ENCODE measurements at regions not wholly inside any gene's neighbourhood (a gene's known extent, or its start where the extent isn't known, plus 50 kb on each side); places are given as distances from the start of the nearest gene placed in this dataset.

DNA sequence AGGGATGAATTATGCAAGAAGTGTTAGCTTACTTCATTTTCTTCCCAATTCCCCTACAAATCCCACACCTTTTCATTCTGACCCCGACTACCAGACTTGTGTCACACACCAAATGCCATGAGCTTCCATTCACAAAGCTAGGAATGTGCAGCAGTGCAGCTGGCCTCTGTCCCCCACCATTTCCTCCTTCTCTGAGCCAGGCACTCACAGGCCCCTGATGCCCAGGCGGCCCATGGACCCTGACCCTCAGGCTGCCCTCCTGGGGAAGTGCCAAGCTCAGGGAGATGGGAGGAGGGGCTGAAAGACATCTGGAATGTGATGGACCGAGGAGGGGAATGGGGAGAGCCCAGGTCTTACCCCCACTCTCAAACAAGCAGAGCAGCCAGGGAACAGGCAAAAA lies 67.0 kb upstream of the BCOR start:
- DNase-seq (ENCODE audit: low read depth) = no peak
- TF ChIP-seq, protein P1, sequence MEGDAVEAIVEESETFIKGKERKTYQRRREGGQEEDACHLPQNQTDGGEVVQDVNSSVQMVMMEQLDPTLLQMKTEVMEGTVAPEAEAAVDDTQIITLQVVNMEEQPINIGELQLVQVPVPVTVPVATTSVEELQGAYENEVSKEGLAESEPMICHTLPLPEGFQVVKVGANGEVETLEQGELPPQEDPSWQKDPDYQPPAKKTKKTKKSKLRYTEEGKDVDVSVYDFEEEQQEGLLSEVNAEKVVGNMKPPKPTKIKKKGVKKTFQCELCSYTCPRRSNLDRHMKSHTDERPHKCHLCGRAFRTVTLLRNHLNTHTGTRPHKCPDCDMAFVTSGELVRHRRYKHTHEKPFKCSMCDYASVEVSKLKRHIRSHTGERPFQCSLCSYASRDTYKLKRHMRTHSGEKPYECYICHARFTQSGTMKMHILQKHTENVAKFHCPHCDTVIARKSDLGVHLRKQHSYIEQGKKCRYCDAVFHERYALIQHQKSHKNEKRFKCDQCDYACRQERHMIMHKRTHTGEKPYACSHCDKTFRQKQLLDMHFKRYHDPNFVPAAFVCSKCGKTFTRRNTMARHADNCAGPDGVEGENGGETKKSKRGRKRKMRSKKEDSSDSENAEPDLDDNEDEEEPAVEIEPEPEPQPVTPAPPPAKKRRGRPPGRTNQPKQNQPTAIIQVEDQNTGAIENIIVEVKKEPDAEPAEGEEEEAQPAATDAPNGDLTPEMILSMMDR (IDR thresholded peaks at IDR 0.05; ENCODE audit: control insufficient read depth, extremely low read depth, insufficient read depth) = no peak
- H3K4me3 ChIP-seq (ENCODE audit: low read depth, low read length) = no peak overlapping the region

DNA sequence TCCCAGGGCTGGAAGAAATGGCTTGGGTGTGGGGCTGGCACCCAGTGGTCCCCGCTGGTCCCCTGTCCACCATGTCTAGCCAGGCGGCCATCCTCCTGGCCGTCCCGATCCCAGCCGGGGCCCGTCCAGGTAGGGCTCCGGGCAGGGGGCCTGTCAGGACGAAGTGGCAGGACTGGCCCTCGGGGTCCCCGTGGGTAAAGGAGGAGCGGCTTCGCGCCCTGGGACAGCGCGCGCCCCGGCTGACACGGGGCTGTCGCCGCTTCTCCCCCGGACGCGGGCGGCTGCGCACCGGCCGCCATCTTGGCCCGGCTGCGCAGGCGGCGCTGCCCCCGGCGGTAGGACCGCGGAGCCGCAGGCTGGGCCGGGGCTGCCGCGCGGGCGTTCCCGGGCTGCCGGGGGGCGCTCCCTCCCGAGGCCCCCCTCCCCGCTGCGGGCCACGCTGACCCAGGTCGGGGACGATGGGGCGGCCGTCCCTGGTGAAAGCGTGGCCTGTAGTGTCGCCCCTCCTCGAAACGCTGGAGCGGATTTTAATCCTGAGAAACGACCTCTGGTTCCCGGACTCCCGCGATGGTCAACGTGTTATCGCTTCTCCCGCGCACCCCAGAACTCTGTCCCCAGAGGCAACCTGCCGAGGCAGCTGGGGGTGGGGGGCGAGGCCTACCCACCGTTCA lies 60.4 kb upstream of the BCOR start:
- TF ChIP-seq, protein P1 (IDR thresholded peaks at IDR 0.05; ENCODE audit: control insufficient read depth, extremely low read depth, insufficient read depth) = no peak
- DNase-seq (ENCODE audit: low read depth) = no peak
- no peak overlapping the region for H3K4me3 ChIP-seq (ENCODE audit: low read depth, low read length)

- H3K4me3 ChIP-seq (ENCODE audit: low read depth, low read length) = no peak overlapping the region
- TF ChIP-seq, protein P1 (IDR thresholded peaks at IDR 0.05; ENCODE audit: control insufficient read depth, extremely low read depth, insufficient read depth) = no peak
- no peak for DNase-seq (ENCODE audit: low read depth)
Observed at GRCh38 chrX:40157228-40158035, 59.7 kb upstream of the BCOR start.

DNA sequence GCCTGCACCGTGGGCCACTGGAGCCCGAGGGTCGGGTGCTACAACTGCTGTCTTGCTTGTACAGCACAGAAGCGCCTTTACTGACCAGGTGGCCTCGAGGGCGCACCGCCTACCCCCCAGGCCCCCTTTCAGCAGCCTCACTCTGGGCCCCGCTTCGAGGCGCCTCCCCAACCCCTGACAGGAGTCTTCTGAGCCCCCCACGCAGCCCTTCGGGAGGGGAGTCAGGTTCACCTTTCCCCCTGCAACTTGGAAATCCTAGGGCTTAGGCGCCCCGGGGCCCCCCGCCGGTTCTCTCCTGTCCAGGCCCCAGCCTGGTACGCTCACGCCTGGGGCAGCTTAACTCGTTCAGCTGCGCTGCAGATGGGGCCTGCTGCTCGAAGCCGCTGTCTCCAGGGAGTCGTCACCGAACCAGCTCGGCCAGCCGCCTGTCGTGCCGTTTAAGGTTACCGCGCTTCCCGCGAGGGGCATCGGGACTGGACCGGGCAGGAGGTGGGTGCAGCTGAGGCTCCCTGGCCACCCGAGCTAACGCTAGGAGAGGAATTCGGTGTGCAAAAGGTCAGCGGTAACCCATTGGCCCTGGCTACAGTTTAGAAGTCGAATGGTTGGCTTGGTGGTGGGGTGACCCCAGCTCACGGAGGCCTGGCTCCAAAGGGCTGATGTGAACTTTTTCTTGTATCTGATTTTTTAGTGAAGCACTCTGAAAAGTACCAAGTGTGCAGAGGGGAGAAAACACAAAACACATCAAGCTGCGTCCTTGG lies 58.9 kb upstream of the BCOR start:
- H3K4me3 ChIP-seq (ENCODE audit: low read depth, low read length) = no peak overlapping the region
- TF ChIP-seq, protein P1 (IDR thresholded peaks at IDR 0.05; ENCODE audit: control insufficient read depth, extremely low read depth, insufficient read depth) = no peak

GRCh38 chrX:40155589-40156469 lies 58.1 kb upstream of the BCOR start:
- TF ChIP-seq, protein P1 (IDR thresholded peaks at IDR 0.05; ENCODE audit: control insufficient read depth, extremely low read depth, insufficient read depth) = no peak
- no peak overlapping the region; the same call in 1 of the 2 replicates for H3K4me3 ChIP-seq (ENCODE audit: low read depth, low read length)
- no peak for DNase-seq (ENCODE audit: low read depth)

More for the DNA sequence above, 58.9 kb upstream of the BCOR start:
- no peak for DNase-seq (ENCODE audit: low read depth)
